MM.1S (cell line): ENCODE measurements at regions not wholly inside any gene's neighbourhood (a gene's known extent, or its start where the extent isn't known, plus 50 kb on each side); places are given as distances from the start of the nearest gene placed in this dataset.
A peak's percentile ranks its signal among the peaks of the same experiment; 100 is the strongest.

ENCODE experiments used
- DNase-seq: peaks from one replicate; pipeline ENCODE4 v3.0.0-alpha.2; 2015
- H2AFZ ChIP-seq: fragments of 300-600 bp; sonication (generic); 2 replicates; pipeline ENCODE4 v1.6.0; 2016; ENCODE audit warnings: antibody characterized with exemption, low read length
- H3F3A ChIP-seq: fragments of 300-600 bp; sonication (generic); 2 replicates; pipeline ENCODE4 v1.6.1; 2016; ENCODE audit warnings: mild to moderate bottlenecking, antibody characterized with exemption, low read length, moderate library complexity, mixed read lengths; ENCODE audit not compliant: insufficient read depth
- H3K27ac ChIP-seq: fragments of 300-600 bp; sonication (generic); 2 replicates; pipeline ENCODE4 v1.5.1; 2016; ENCODE audit warnings: mild to moderate bottlenecking, low read length
- H3K27me3 ChIP-seq: fragments of 300-600 bp; sonication (generic); replicated peaks from 2 replicates; pipeline ENCODE4 v1.6.0; 2016; ENCODE audit warnings: low read length; ENCODE audit not compliant: insufficient read depth
- H3K36me3 ChIP-seq: fragments of 300-600 bp; sonication (generic); replicated peaks from 2 replicates; pipeline ENCODE4 v1.6.1; 2016; ENCODE audit warnings: mild to moderate bottlenecking, low read length, mixed read lengths; ENCODE audit not compliant: insufficient read depth
- H3K4me1 ChIP-seq: fragments of 300-600 bp; sonication (generic); 2 replicates; pipeline ENCODE4 v1.6.1; 2016; ENCODE audit warnings: low read length, mixed read lengths
- H3K4me2 ChIP-seq: fragments of 300-600 bp; sonication (generic); 2 replicates; pipeline ENCODE4 v1.6.0; 2016; ENCODE audit warnings: low read depth, low read length
- H3K4me3 ChIP-seq: fragments of 300-600 bp; sonication (generic); 2 replicates; pipeline ENCODE4 v1.5.1; 2016; ENCODE audit warnings: low read length, mixed read lengths
- H3K79me2 ChIP-seq: fragments of 300-600 bp; sonication (generic); 2 replicates; pipeline ENCODE4 v1.6.1; 2016; ENCODE audit warnings: mixed run types, low read length, mixed read lengths
- H3K9ac ChIP-seq: fragments of 300-600 bp; sonication (generic); 2 replicates; pipeline ENCODE4 v1.6.1; 2016; ENCODE audit warnings: low read length, mixed read lengths
- H3K9me2 ChIP-seq: fragments of 300-600 bp; sonication (generic); replicated peaks from 2 replicates; pipeline ENCODE4 v1.6.1; 2016; ENCODE audit warnings: mild to moderate bottlenecking, low read length, mixed read lengths; ENCODE audit not compliant: insufficient read depth
- H3K9me3 ChIP-seq: fragments of 300-600 bp; sonication (generic); replicated peaks from 2 replicates; pipeline ENCODE4 v1.6.1; 2016; ENCODE audit warnings: mild to moderate bottlenecking, low read length, mixed read lengths; ENCODE audit not compliant: insufficient read depth
- H4K20me1 ChIP-seq: fragments of 300-600 bp; sonication (generic); 2 replicates; pipeline ENCODE4 v1.6.1; 2016; ENCODE audit warnings: mild to moderate bottlenecking, low read length, moderate library complexity, mixed read lengths; ENCODE audit not compliant: insufficient read depth
- CTCF ChIP-seq: fragments of 300-600 bp; sonication (generic); IDR thresholded peaks from 2 replicates; pipeline ENCODE4 v1.5.1; 2016; ENCODE audit warnings: antibody characterized with exemption, low read length, mixed read lengths
- EZH2 ChIP-seq: fragments of 300-600 bp; sonication (generic); optimal IDR thresholded peaks from 2 replicates; pipeline ENCODE3; 2017; ENCODE audit warnings: low read depth, mild to moderate bottlenecking, antibody characterized with exemption, low read length, mixed read lengths
- EZH2phosphoT487 ChIP-seq: fragments of 300-600 bp; sonication (generic); IDR thresholded peaks from 2 replicates; pipeline ENCODE4 v1.6.1; 2018; ENCODE audit warnings: antibody characterized with exemption, low read length

- Histone ChIP-seq H3K4me1 (peaks cover 29% of the 10 kb centered on the region), H3K36me3 (no peaks in the 10 kb centered on the region), H3K27me3 (peaks cover 80% of the 10 kb centered on the region), H4K20me1 (0 out of 2 replicates have a peak, but pooled peaks cover 2% of the 10 kb centered on the region), H3K79me2 (no peaks in the 10 kb centered on the region), H3F3A (peaks cover 16% of the 10 kb centered on the region), H3K4me2 (no peak overlapping the region), H3K27ac (no peak overlapping the region), H3K9me3 (no peaks in the 10 kb centered on the region), H3K4me3 (no peak overlapping the region), H2AFZ (no peak overlapping the region), H3K9ac (no peak overlapping the region), H3K9me2 (no peaks in the 10 kb centered on the region)
- TF ChIP-seq EZH2 (no peak), CTCF (no peak), EZH2phosphoT487 (no peak)
- DNase-seq = no peak
Observed at GRCh38 chr17:77861981-77862645, 96.4 kb upstream of the TNRC6C start.

GRCh38 chr17:77862890-77863813 lies 95.4 kb upstream of the TNRC6C start:
- H3K4me3 ChIP-seq = no peak overlapping the region
- no peak overlapping the region for H3K9ac ChIP-seq
- no peaks in the 10 kb centered on the region for H3K9me2 ChIP-seq
- no peaks in the 10 kb centered on the region for H3K36me3 ChIP-seq
- no peaks in the 10 kb centered on the region for H3K9me3 ChIP-seq
- H3K27ac ChIP-seq = no peak overlapping the region
- peaks cover 24% of the 10 kb centered on the region for H3K4me1 ChIP-seq
- H3K27me3 ChIP-seq = peaks cover 83% of the 10 kb centered on the region
- H3F3A ChIP-seq = peaks cover 16% of the 10 kb centered on the region
- no peak overlapping the region for H2AFZ ChIP-seq
- TF ChIP-seq CTCF (no peak), EZH2phosphoT487 (no peak), EZH2 (no peak)
- no peaks in the 10 kb centered on the region for H3K79me2 ChIP-seq
- DNase-seq = no peak
- H4K20me1 ChIP-seq = peaks cover 2% of the 10 kb centered on the region; the same call in 1 of the 2 replicates
- H3K4me2 ChIP-seq = peak overlapping the region; percentile 67

GRCh38 chr17:77863814-77864161 lies 94.7 kb upstream of the TNRC6C start:
- H3K36me3 ChIP-seq = no peaks in the 10 kb centered on the region
- H3K9me2 ChIP-seq = no peaks in the 10 kb centered on the region
- peaks cover 2% of the 10 kb centered on the region; the same call in 1 of the 2 replicates for H4K20me1 ChIP-seq
- H3F3A ChIP-seq = peaks cover 16% of the 10 kb centered on the region
- H3K9ac ChIP-seq = peak overlapping the region; percentile 6; the same call in 1 of the 2 replicates
- no peaks in the 10 kb centered on the region for H3K9me3 ChIP-seq
- peaks cover 85% of the 10 kb centered on the region for H3K27me3 ChIP-seq
- peak overlapping the region; percentile 36; the same call in 1 of the 2 replicates for H3K27ac ChIP-seq
- H2AFZ ChIP-seq = peak overlapping the region; percentile 54
- TF ChIP-seq EZH2 (no peak), EZH2phosphoT487 (no peak), CTCF (no peak)
- H3K4me2 ChIP-seq = peak overlapping the region; percentile 67
- H3K4me3 ChIP-seq = peak overlapping the region; percentile 16; the same call in 1 of the 2 replicates
- peaks cover 26% of the 10 kb centered on the region for H3K4me1 ChIP-seq
- DNase-seq = peak; percentile 76
- H3K79me2 ChIP-seq = no peaks in the 10 kb centered on the region
